Fibroblast of lung (primary cell): ENCODE measurements at regions not wholly inside any gene's neighbourhood (a gene's known extent, or its start where the extent isn't known, plus 50 kb on each side); places are given as distances from the start of the nearest gene placed in this dataset.

ENCODE experiments used
- DNase-seq, 2 donors: peaks; one replicate each; pipeline versions ENCODE4 v3.0.0 to v3.0.0-alpha.2; 2010; ENCODE audit warnings: low read depth in 2 of 2
- H2AFZ ChIP-seq: 2 replicates; pipeline ENCODE4 v1.5.1; 2012; ENCODE audit warnings: low read length, control low read depth, inconsistent platforms
- H3K27ac ChIP-seq: 2 replicates; pipeline ENCODE4 v1.5.1; 2011; ENCODE audit warnings: low read length, control low read depth; ENCODE audit not compliant: insufficient read depth
- H3K27me3 ChIP-seq: 2 replicates; pipeline ENCODE4 v1.5.1; 2011; ENCODE audit warnings: mild to moderate bottlenecking, low read length; ENCODE audit not compliant: control insufficient read depth, insufficient read depth
- H3K36me3 ChIP-seq: 2 replicates; pipeline ENCODE4 v1.5.1; 2011; ENCODE audit warnings: low read length; ENCODE audit not compliant: control insufficient read depth, insufficient read depth
- H3K4me1 ChIP-seq: 2 replicates; pipeline ENCODE4 v1.5.1; 2011; ENCODE audit warnings: low read length; ENCODE audit not compliant: control insufficient read depth, insufficient read depth; ENCODE audit errors: extremely low read depth
- H3K4me2 ChIP-seq: 2 replicates; pipeline ENCODE4 v1.5.1; 2011; ENCODE audit warnings: low read length, control low read depth; ENCODE audit not compliant: insufficient read depth; ENCODE audit errors: extremely low read depth
- H3K4me3 ChIP-seq, 4 experiments: fragments of 200-600 bp in 1 of 4; sonication (generic) in 1 of 4; replicated peaks in 1 of 4; 2 replicates each; pipeline ENCODE4 v1.5.1; 2011 to 2016; ENCODE audit warnings: low read length in 4 of 4, low read depth in 3 of 4, mild to moderate bottlenecking in 3 of 4, control low read depth in 2 of 4, inconsistent platforms in 1 of 4, mixed read lengths in 1 of 4; ENCODE audit not compliant: insufficient read depth in 1 of 4; ENCODE audit errors: control extremely low read depth in 1 of 4
- H3K79me2 ChIP-seq: 2 replicates; pipeline ENCODE4 v1.5.1; 2012; ENCODE audit warnings: mild to moderate bottlenecking, low read length, inconsistent platforms; ENCODE audit not compliant: control insufficient read depth, insufficient read depth
- H3K9ac ChIP-seq: 2 replicates; pipeline ENCODE4 v1.5.1; 2011; ENCODE audit warnings: mild to moderate bottlenecking, low read length, control low read depth; ENCODE audit not compliant: insufficient read depth
- H3K9me3 ChIP-seq: 2 replicates; pipeline ENCODE4 v1.5.1; 2012; ENCODE audit warnings: low read depth, low read length; ENCODE audit not compliant: control insufficient read depth, insufficient read depth
- H4K20me1 ChIP-seq: 2 replicates; pipeline ENCODE4 v1.5.1; 2011; ENCODE audit warnings: low read length; ENCODE audit not compliant: control insufficient read depth, insufficient read depth; ENCODE audit errors: extremely low read depth
- CTCF ChIP-seq, 2 donors: IDR thresholded peaks in 1 of 2; conservative IDR thresholded peaks in 1 of 2; 1 replicate in 1 of 2; 2 replicates in 1 of 2; pipeline ENCODE4 v1.5.1; 2011 to 2012; ENCODE audit warnings: low read length in 2 of 2, control low read depth in 1 of 2, inconsistent platforms in 1 of 2, low read depth in 1 of 2, mild to moderate bottlenecking in 1 of 2
- EZH2 ChIP-seq: IDR thresholded peaks from 2 replicates; pipeline ENCODE4 v1.5.1; 2012; ENCODE audit warnings: low read length, control low read depth, mild to moderate bottlenecking; ENCODE audit errors: missing control alignments

- Histone ChIP-seq H2AFZ (no peak overlapping the region), H3K27me3 (no peaks in the 10 kb centered on the region), H3K4me1 (no peaks in the 10 kb centered on the region), H3K9ac (no peak overlapping the region), H3K9me3 (no peaks in the 10 kb centered on the region), H3K27ac (no peak overlapping the region), H3K79me2 (no peaks in the 10 kb centered on the region), H3K4me3 (no peak overlapping the region), H3K36me3 (no peaks in the 10 kb centered on the region), H3K4me2 (no peak overlapping the region), H4K20me1 (no peaks in the 10 kb centered on the region)
- peak; percentile 10 to 75 for DNase-seq
- no peak for TF ChIP-seq CTCF (conservative IDR thresholded peaks at IDR 0.05 in 1 of 2, IDR thresholded peaks at IDR 0.05 in 1 of 2; ENCODE audit: low read depth in 1 of 2, low read length in 2 of 2)
- TF ChIP-seq EZH2 = no peak
Measured at GRCh38 chr6:49030251-49031020, 432.6 kb downstream of the MMUT start.

GRCh38 chr6:49027644-49028043 is 435.4 kb downstream of the MMUT start:
- H3K27me3 ChIP-seq = no peaks in the 10 kb centered on the region
- no peak overlapping the region for H3K4me3 ChIP-seq
- no peaks in the 10 kb centered on the region for H3K4me1 ChIP-seq
- no peak for DNase-seq
- H3K36me3 ChIP-seq = no peaks in the 10 kb centered on the region
- no peaks in the 10 kb centered on the region for H3K9me3 ChIP-seq
- TF ChIP-seq CTCF (conservative IDR thresholded peaks at IDR 0.05 in 1 of 2, IDR thresholded peaks at IDR 0.05 in 1 of 2; ENCODE audit: low read depth in 1 of 2, low read length in 2 of 2) = no peak
- TF ChIP-seq EZH2 = no peak
- no peak overlapping the region for H2AFZ ChIP-seq
- H4K20me1 ChIP-seq = no peaks in the 10 kb centered on the region
- no peak overlapping the region for H3K9ac ChIP-seq
- H3K79me2 ChIP-seq = no peaks in the 10 kb centered on the region
- H3K4me2 ChIP-seq = no peak overlapping the region
- H3K27ac ChIP-seq = no peak overlapping the region

- DNase-seq = no peak
- no peak for TF ChIP-seq CTCF (conservative IDR thresholded peaks at IDR 0.05 in 1 of 2, IDR thresholded peaks at IDR 0.05 in 1 of 2; ENCODE audit: low read depth in 1 of 2, low read length in 2 of 2)
- no peak for TF ChIP-seq EZH2
- H3K4me2 ChIP-seq = no peak overlapping the region
- no peaks in the 10 kb centered on the region for H4K20me1 ChIP-seq
- H3K4me1 ChIP-seq = no peaks in the 10 kb centered on the region
- H2AFZ ChIP-seq = no peak overlapping the region
- H3K27me3 ChIP-seq = no peaks in the 10 kb centered on the region
- H3K36me3 ChIP-seq = no peaks in the 10 kb centered on the region
- no peak overlapping the region for H3K9ac ChIP-seq
- no peak overlapping the region for H3K27ac ChIP-seq
- H3K79me2 ChIP-seq = no peaks in the 10 kb centered on the region
- no peaks in the 10 kb centered on the region for H3K9me3 ChIP-seq
- H3K4me3 ChIP-seq = no peak overlapping the region
Measured at GRCh38 chr6:49025273-49026240, 437.5 kb downstream of the MMUT start.
